Osteocyte (in vitro differentiated cells): ENCODE measurements at regions not wholly inside any gene's neighbourhood (a gene's known extent, or its start where the extent isn't known, plus 50 kb on each side); places are given as distances from the start of the nearest gene placed in this dataset.

Source experiments
- DNase-seq: peaks from one replicate; pipeline ENCODE4 v3.0.0; 2021; ENCODE audit warnings: mixed read lengths; ENCODE audit not compliant: unreplicated experiment; ENCODE audit errors: extremely low spot score
- H3K27ac Mint-ChIP-seq: one replicate; pipeline ENCODE4 v1.8.0; 2021; ENCODE audit warnings: mild to moderate bottlenecking, mixed read lengths; ENCODE audit not compliant: unreplicated experiment
- H3K27me3 Mint-ChIP-seq: one replicate; pipeline ENCODE4 v1.8.0; 2021; ENCODE audit warnings: mixed read lengths; ENCODE audit not compliant: unreplicated experiment
- H3K36me3 Mint-ChIP-seq: one replicate; pipeline ENCODE4 v1.8.0; 2021; ENCODE audit warnings: mixed read lengths; ENCODE audit not compliant: unreplicated experiment
- H3K4me1 Mint-ChIP-seq: one replicate; pipeline ENCODE4 v1.8.0; 2021; ENCODE audit warnings: mixed read lengths; ENCODE audit not compliant: unreplicated experiment
- H3K4me3 Mint-ChIP-seq: one replicate; pipeline ENCODE4 v1.8.0; 2021; ENCODE audit warnings: mild to moderate bottlenecking, moderate library complexity, mixed read lengths; ENCODE audit not compliant: unreplicated experiment
- H3K9me3 Mint-ChIP-seq: one replicate; pipeline ENCODE4 v1.8.0; 2021; ENCODE audit warnings: mixed read lengths; ENCODE audit not compliant: unreplicated experiment
- CTCF ChIP-seq: fragments of 200-600 bp; sonication (generic); IDR thresholded peaks from 2 replicates; pipeline ENCODE4 v1.5.0; 2021; ENCODE audit warnings: antibody characterized with exemption, mild to moderate bottlenecking, moderate library complexity

GRCh38 chr15:45885801-45886200 is 251.0 kb downstream of the SQOR start:
- no peak overlapping the region for H3K4me3 Mint-ChIP-seq
- no peak for DNase-seq
- no peak for TF ChIP-seq CTCF
- no peaks in the 10 kb centered on the region for H3K27me3 Mint-ChIP-seq
- no peaks in the 10 kb centered on the region for H3K36me3 Mint-ChIP-seq
- H3K27ac Mint-ChIP-seq: no peak overlapping the region
- peaks cover 11% of the 10 kb centered on the region for H3K4me1 Mint-ChIP-seq
- H3K9me3 Mint-ChIP-seq: peaks cover 2% of the 10 kb centered on the region

GRCh38 chr15:45891766-45892165 is 256.9 kb downstream of the SQOR start:
- no peak overlapping the region for H3K27ac Mint-ChIP-seq
- H3K27me3 Mint-ChIP-seq: peaks cover 20% of the 10 kb centered on the region
- no peak for TF ChIP-seq CTCF
- peaks cover 3% of the 10 kb centered on the region for H3K4me1 Mint-ChIP-seq
- H3K36me3 Mint-ChIP-seq: no peaks in the 10 kb centered on the region
- H3K9me3 Mint-ChIP-seq: no peaks in the 10 kb centered on the region
- H3K4me3 Mint-ChIP-seq: no peak overlapping the region
- DNase-seq: no peak

- H3K9me3 Mint-ChIP-seq: no peaks in the 10 kb centered on the region
- TF ChIP-seq CTCF: no peak
Observed at GRCh38 chr15:45892182-45892581, 257.4 kb downstream of the SQOR start.

DNA sequence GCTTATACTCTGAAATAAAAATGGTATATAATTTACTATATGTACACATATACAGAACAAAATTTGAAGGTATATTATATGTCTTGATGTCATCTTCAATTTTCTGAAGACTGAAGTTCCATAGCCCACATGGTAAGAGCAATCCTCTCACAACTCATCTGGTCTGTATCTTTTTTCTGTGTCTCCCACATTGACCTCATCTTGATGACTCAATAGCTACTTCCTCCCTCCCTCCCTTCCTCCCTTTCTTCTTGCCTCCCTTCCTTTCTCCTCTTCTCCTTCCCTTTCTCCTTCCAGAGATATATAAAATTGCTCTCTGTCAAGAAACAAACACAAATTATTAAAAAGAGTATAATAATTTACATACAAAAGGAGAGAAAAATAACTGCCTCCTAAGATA is 268.5 kb downstream of the SQOR start:
- DNase-seq: no peak
- Mint-ChIP-seq H3K27ac (no peak overlapping the region), H3K4me1 (no peaks in the 10 kb centered on the region), H3K27me3 (peaks cover 26% of the 10 kb centered on the region), H3K9me3 (peaks cover 7% of the 10 kb centered on the region), H3K4me3 (no peak overlapping the region), H3K36me3 (no peaks in the 10 kb centered on the region)
- no peak for TF ChIP-seq CTCF

More at GRCh38 chr15:45892182-45892581, 257.4 kb downstream of the SQOR start:
- no peaks in the 10 kb centered on the region for H3K36me3 Mint-ChIP-seq
- H3K27me3 Mint-ChIP-seq: peaks cover 21% of the 10 kb centered on the region
- DNase-seq: no peak
- no peak overlapping the region for H3K27ac Mint-ChIP-seq
- no peak overlapping the region for H3K4me3 Mint-ChIP-seq
- peaks cover 3% of the 10 kb centered on the region for H3K4me1 Mint-ChIP-seq

DNA sequence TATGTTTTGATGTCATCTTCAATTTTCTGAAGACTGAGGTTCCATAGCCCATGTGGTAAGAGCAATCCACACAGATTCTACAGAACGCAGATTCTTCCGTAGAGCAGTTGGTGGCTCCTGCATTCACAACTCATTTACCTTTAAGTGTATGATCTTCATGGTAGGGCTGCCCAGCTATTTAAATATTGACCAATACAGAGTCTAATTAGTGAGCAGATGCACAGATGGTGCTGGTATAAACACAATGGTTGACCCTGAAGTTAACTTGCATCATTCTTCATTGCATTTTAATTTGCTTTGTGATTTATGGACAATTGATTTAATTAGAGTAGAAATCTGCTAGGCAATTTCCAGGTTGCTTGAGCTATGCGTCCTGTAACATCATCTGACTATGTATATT is 269.2 kb downstream of the SQOR start:
- H3K9me3 Mint-ChIP-seq: peaks cover 7% of the 10 kb centered on the region
- no peaks in the 10 kb centered on the region for H3K36me3 Mint-ChIP-seq
- H3K27ac Mint-ChIP-seq: no peak overlapping the region
- no peak for DNase-seq
- TF ChIP-seq CTCF: no peak
- no peaks in the 10 kb centered on the region for H3K4me1 Mint-ChIP-seq
- H3K4me3 Mint-ChIP-seq: no peak overlapping the region
- peaks cover 20% of the 10 kb centered on the region for H3K27me3 Mint-ChIP-seq
